ENCODE measurements at regions not wholly inside any gene's neighbourhood (a gene's known extent, or its start where the extent isn't known, plus 50 kb on each side); places are given as distances from the start of the nearest gene placed in this dataset.

GRCh38 chr2:424306-425171, 136.6 kb upstream of the ALKAL2 start:
- no peak for TF ChIP-seq CTCF (IDR thresholded peaks at IDR 0.05)
- TF ChIP-seq POLR2A (IDR thresholded peaks at IDR 0.05), result no peak

Data from thyroid gland (tissue), 4 donors.